GM12878 (cell line): ENCODE measurements at regions not wholly inside any gene's neighbourhood (a gene's known extent, or its start where the extent isn't known, plus 50 kb on each side); places are given as distances from the start of the nearest gene placed in this dataset.

Experiments used
- ATAC-seq: fragments of 200-7000 bp; cut with Tn5 transposase; 3 replicates; pipeline ENCODE4 v1.9.1; 2020; ENCODE audit warnings: mild to moderate bottlenecking, moderate library complexity
- BruUV-seq: library from RNA; stranded (reverse); fragments of 400-500 nt; replicated peaks from 2 replicates; lab custom pipeline; 2021; lab: Mats Ljungman, UMichigan
- CTCF ChIA-PET: fragments of 300-600 bp; sonication (Branson Sonifier 250); formaldehyde crosslinking; extraction: SDS; loops from one replicate; lab custom pipeline; 2021; ENCODE audit warnings: inconsistent platforms; lab: Yijun Ruan, JAX
- POLR2A ChIA-PET: fragments of 350-600 bp; formaldehyde crosslinking; extraction: SDS; loops from one replicate; lab custom pipeline; 2021; ENCODE audit warnings: inconsistent platforms; lab: Charles Lee
- RAD21 ChIA-PET: fragments of 300-600 bp; sonication (Branson Sonifier 250); formaldehyde crosslinking; loops from one replicate; lab custom pipeline; 2023; ENCODE audit warnings: antibody characterized with exemption; ENCODE audit not compliant: unreplicated experiment; lab: Charles Lee
- SMC1A ChIA-PET: fragments of 300-600 bp; sonication (Branson Sonifier 250); formaldehyde crosslinking; loops from one replicate; lab custom pipeline; 2023; ENCODE audit not compliant: unreplicated experiment, uncharacterized antibody; lab: Charles Lee
- DNase-seq: peaks from one replicate; pipeline ENCODE4 v3.0.0-alpha.2; 2011; ENCODE audit warnings: low read depth, low spot score
- FAIRE-seq: peaks from 3 replicates; lab custom pipeline; 2011; peaks lifted over from hg19 to GRCh38; lab: Jason Lieb, UNC
- H2AFZ ChIP-seq: 2 replicates; pipeline ENCODE4 v1.6.0; 2011; ENCODE audit warnings: low read depth, low read length, control low read depth; ENCODE audit not compliant: control insufficient read depth
- H3K27ac ChIP-seq: 2 replicates; pipeline ENCODE4 v1.5.1; 2011; ENCODE audit warnings: control low read depth; ENCODE audit not compliant: control insufficient read depth, insufficient read depth
- H3K27me3 ChIP-seq, 2 experiments: replicated peaks in 1 of 2; 2 replicates each; pipeline versions ENCODE4 v1.6.0 to v1.6.1; 2011; ENCODE audit warnings: low read length in 1 of 2; ENCODE audit not compliant: control insufficient read depth in 2 of 2, insufficient read depth in 2 of 2
- H3K36me3 ChIP-seq, 2 experiments: 2 replicates each; pipeline ENCODE4 v1.5.1; 2011; ENCODE audit warnings: low read length in 1 of 2; ENCODE audit not compliant: control insufficient read depth in 2 of 2, insufficient read depth in 2 of 2
- H3K4me1 ChIP-seq: 2 replicates; pipeline ENCODE4 v1.6.1; 2011; ENCODE audit warnings: mild to moderate bottlenecking, low read length, moderate library complexity, mixed read lengths; ENCODE audit not compliant: control insufficient read depth, insufficient read depth
- H3K4me2 ChIP-seq: 2 replicates; pipeline ENCODE4 v1.6.0; 2011; ENCODE audit warnings: control low read depth; ENCODE audit not compliant: control insufficient read depth, insufficient read depth
- H3K4me3 ChIP-seq: fragments of 200-600 bp; sonication (generic); 2 replicates; pipeline ENCODE4 v1.5.1; 2016
- H3K79me2 ChIP-seq: 2 replicates; pipeline ENCODE4 v1.6.0; 2011; ENCODE audit warnings: low read length; ENCODE audit not compliant: control insufficient read depth, insufficient read depth
- H3K9ac ChIP-seq: 2 replicates; pipeline ENCODE4 v1.8.0; 2011; ENCODE audit warnings: low read length, control low read depth, mixed read lengths; ENCODE audit not compliant: control insufficient read depth, insufficient read depth
- H3K9me3 ChIP-seq: replicated peaks from 3 replicates; pipeline ENCODE4 v1.5.1; 2011; ENCODE audit warnings: mild to moderate bottlenecking, low read length; ENCODE audit not compliant: control insufficient read depth, insufficient read depth
- H4K20me1 ChIP-seq: 2 replicates; pipeline ENCODE4 v1.6.0; 2011; ENCODE audit not compliant: control insufficient read depth, insufficient read depth
- ATF7 ChIP-seq: fragments of 450-650 bp; IDR thresholded peaks from 2 replicates; pipeline ENCODE4 v1.6.1; 2016; ENCODE audit warnings: low read depth, mild to moderate bottlenecking
- CHD2 ChIP-seq: IDR thresholded peaks from 2 replicates; pipeline ENCODE4 v1.6.1; 2011; ENCODE audit warnings: low read depth, low read length, improper control_type of control experiment, borderline replicate concordance
- DPF2 ChIP-seq: fragments of 450-650 bp; IDR thresholded peaks from 2 replicates; pipeline ENCODE4 v1.6.1; 2017; ENCODE audit warnings: mild to moderate bottlenecking
- E2F4 ChIP-seq: IDR thresholded peaks from 2 replicates; pipeline ENCODE4 v1.6.1; 2012; ENCODE audit warnings: low read depth, low read length, improper control_type of control experiment
- GABPA ChIP-seq: IDR thresholded peaks from 2 replicates; pipeline ENCODE4 v1.6.1; 2014; ENCODE audit warnings: antibody characterized with exemption, low read depth, mild to moderate bottlenecking, inconsistent platforms
- HCFC1 ChIP-seq: fragments of 150-350 bp; IDR thresholded peaks from 2 replicates; pipeline ENCODE4 v1.6.1; 2014; ENCODE audit warnings: low read length
- IRF5 ChIP-seq: fragments of 450-650 bp; IDR thresholded peaks from 2 replicates; pipeline ENCODE4 v1.6.1; 2017; ENCODE audit warnings: borderline replicate concordance
- NKRF ChIP-seq: fragments of 450-650 bp; conservative IDR thresholded peaks from 2 replicates; pipeline ENCODE4 v1.6.1; 2017; ENCODE audit warnings: mild to moderate bottlenecking, moderate library complexity
- POLR2A ChIP-seq: IDR thresholded peaks from 2 replicates; pipeline ENCODE4 v1.6.1; 2011; ENCODE audit warnings: low read depth, mild to moderate bottlenecking, low read length
- POU2F2 ChIP-seq: IDR thresholded peaks from 3 replicates; pipeline ENCODE4 v1.6.1; 2011; ENCODE audit warnings: low read depth, mild to moderate bottlenecking, low read length, borderline replicate concordance
- STAT1 ChIP-seq: fragments of 450-650 bp; conservative IDR thresholded peaks from 2 replicates; pipeline ENCODE4 v1.6.1; 2014; ENCODE audit warnings: antibody characterized with exemption, mild to moderate bottlenecking
- ZNF274 ChIP-seq: IDR thresholded peaks from one replicate; pipeline ENCODE4 v1.8.0; 2011; ENCODE audit not compliant: insufficient read length, insufficient read depth
- ZNF592 ChIP-seq: fragments of 450-650 bp; IDR thresholded peaks from 2 replicates; pipeline ENCODE4 v1.6.1; 2017; ENCODE audit warnings: mild to moderate bottlenecking, moderate library complexity
- ZZZ3 ChIP-seq: IDR thresholded peaks from 2 replicates; pipeline ENCODE4 v1.6.1; 2011; ENCODE audit warnings: low read depth; ENCODE audit not compliant: control insufficient read depth, insufficient read length
- WGBS: methylation state at CpG from one replicate; pipeline ENCODE4 v1.1.6; 2016; ENCODE audit warnings: low lambda C conversion rate; ENCODE audit not compliant: insufficient replicate concordance, insufficient coverage; ENCODE audit errors: missing lambda C conversion rate; 5-methylcytosine and 5-hydroxymethylcytosine counted together
- in situ Hi-C: fragments of 300-500 bp; cut with MboI; formaldehyde crosslinking; loops from 9 replicates; pipeline ENCODE4 v1.14.3; 2018; ENCODE audit warnings: mixed read lengths
- intact Hi-C: fragments of 100-400 bp; cut with micrococcal nuclease; formaldehyde crosslinking; loops from one replicate; pipeline ENCODE4 v1.14.2; 2022; ENCODE audit not compliant: unreplicated experiment

- Histone ChIP-seq H3K27ac (no peak overlapping the region), H4K20me1 (no peaks in the 10 kb centered on the region), H3K79me2 (no peaks in the 10 kb centered on the region), H3K4me1 (no peaks in the 10 kb centered on the region), H2AFZ (no peak overlapping the region), H3K36me3 (no peaks in the 10 kb centered on the region), H3K4me3 (no peak overlapping the region), H3K4me2 (no peak overlapping the region), H3K9me3 (no peaks in the 10 kb centered on the region), H3K9ac (no peak overlapping the region), H3K27me3 (no peaks in the 10 kb centered on the region; a peak in 1 of 4 replicates)
- intact Hi-C loops (no loop called here), in situ Hi-C loops (no loop called here)
- ATAC-seq (no peak), FAIRE-seq (no peak), DNase-seq (no peak)
- ChIA-PET POLR2A (no interaction called here), RAD21 (no interaction called here), SMC1A (no interaction called here), CTCF (no interaction called here)
- no TSS peak for BruUV-seq
- WGBS = 79% methylated on average over 2 of the region's 2 CpGs
- TF ChIP-seq IRF5 (no peak), NKRF (no peak), CHD2 (no peak), E2F4 (no peak), ZNF274 (no peak), ZZZ3 (no peak), GABPA (no peak), ATF7 (no peak), STAT1 (no peak), POLR2A (no peak), POU2F2 (no peak), DPF2 (no peak), HCFC1 (no peak), ZNF592 (no peak)
Observed at GRCh38 chr10:94240901-94241300, 121.8 kb downstream of the NOC3L start.
